OCI-LY1 (cell line): ENCODE measurements at regions not wholly inside any gene's neighbourhood (a gene's known extent, or its start where the extent isn't known, plus 50 kb on each side); places are given as distances from the start of the nearest gene placed in this dataset.

Experiments used
- EZH2 ChIP-seq: fragments of 200-600 bp; sonication (generic), shearing (Covaris generic); IDR thresholded peaks from 2 replicates; pipeline ENCODE4 v1.8.0; 2017; ENCODE audit warnings: borderline replicate concordance, mixed run types, mild to moderate bottlenecking, antibody characterized with exemption, low read length, moderate library complexity, mixed read lengths
- TF ChIP-seq, protein P1 (sequence below): fragments of 200-600 bp; sonication (generic), shearing (Covaris generic); IDR thresholded peaks from 2 replicates; pipeline ENCODE4 v1.5.1; 2017; ENCODE audit warnings: mild to moderate bottlenecking, antibody characterized with exemption, low read length, moderate library complexity, mixed read lengths

DNA sequence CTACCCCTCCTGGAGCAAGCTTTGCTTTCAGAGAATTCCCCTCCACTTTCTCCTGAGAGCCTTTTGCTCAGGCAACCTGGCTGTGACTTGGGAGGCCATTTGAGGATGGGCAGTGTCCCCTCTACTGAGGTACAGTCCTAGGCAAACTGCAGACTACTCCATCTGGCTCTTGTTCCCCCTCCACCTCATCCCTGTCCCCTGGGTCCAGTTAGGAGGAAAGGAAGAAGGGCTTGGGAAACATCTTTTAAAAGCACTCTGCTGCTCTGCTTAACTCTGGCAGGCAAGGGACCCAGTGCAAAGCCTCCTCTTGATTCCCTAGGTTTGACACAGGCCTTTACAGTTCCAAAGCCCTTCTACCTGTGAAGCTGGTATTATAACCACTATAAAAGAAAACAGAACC lies 108.2 kb downstream of the NAV1 start:
- no peak for TF ChIP-seq EZH2
- TF ChIP-seq, protein P1, sequence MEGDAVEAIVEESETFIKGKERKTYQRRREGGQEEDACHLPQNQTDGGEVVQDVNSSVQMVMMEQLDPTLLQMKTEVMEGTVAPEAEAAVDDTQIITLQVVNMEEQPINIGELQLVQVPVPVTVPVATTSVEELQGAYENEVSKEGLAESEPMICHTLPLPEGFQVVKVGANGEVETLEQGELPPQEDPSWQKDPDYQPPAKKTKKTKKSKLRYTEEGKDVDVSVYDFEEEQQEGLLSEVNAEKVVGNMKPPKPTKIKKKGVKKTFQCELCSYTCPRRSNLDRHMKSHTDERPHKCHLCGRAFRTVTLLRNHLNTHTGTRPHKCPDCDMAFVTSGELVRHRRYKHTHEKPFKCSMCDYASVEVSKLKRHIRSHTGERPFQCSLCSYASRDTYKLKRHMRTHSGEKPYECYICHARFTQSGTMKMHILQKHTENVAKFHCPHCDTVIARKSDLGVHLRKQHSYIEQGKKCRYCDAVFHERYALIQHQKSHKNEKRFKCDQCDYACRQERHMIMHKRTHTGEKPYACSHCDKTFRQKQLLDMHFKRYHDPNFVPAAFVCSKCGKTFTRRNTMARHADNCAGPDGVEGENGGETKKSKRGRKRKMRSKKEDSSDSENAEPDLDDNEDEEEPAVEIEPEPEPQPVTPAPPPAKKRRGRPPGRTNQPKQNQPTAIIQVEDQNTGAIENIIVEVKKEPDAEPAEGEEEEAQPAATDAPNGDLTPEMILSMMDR: no peak
